IMR-90 (cell line): ENCODE measurements at regions not wholly inside any gene's neighbourhood (a gene's known extent, or its start where the extent isn't known, plus 50 kb on each side); places are given as distances from the start of the nearest gene placed in this dataset.

Experiments
- ATAC-seq: fragments of 200-7000 bp; cut with Tn5 transposase; 2 replicates; pipeline ENCODE4 v1.9.1; 2020; ENCODE audit warnings: low read depth, mild to moderate bottlenecking, moderate library complexity
- BruUV-seq: library from RNA; stranded (reverse); fragments of 400-500 nt; replicated peaks from 2 replicates; lab custom pipeline; 2021; lab: Mats Ljungman, UMichigan
- CTCF ChIA-PET: fragments of 300-600 bp; formaldehyde crosslinking; extraction: SDS; loops from one replicate; lab custom pipeline; 2021; ENCODE audit warnings: antibody characterized with exemption; lab: Yijun Ruan, JAX
- POLR2A ChIA-PET: fragments of 300-600 bp; sonication (Branson Sonifier 250); formaldehyde crosslinking; loops from one replicate; lab custom pipeline; 2022; ENCODE audit warnings: antibody characterized with exemption; ENCODE audit not compliant: unreplicated experiment; lab: Charles Lee
- DNase-seq: peaks from one replicate; pipeline ENCODE4 v3.0.0; 2013
- H2AFZ ChIP-seq: replicated peaks from 2 replicates; pipeline ENCODE3; 2013; ENCODE audit warnings: low read length, mild to moderate bottlenecking; ENCODE audit not compliant: poor library complexity
- H2AK5ac ChIP-seq: 2 replicates; pipeline ENCODE4 v1.6.1; 2013; ENCODE audit warnings: low read depth, low read length, inconsistent platforms
- H2AK9ac ChIP-seq: replicated peaks from 2 replicates; pipeline ENCODE3; 2013; ENCODE audit warnings: mild to moderate bottlenecking, low read depth, low read length, moderate library complexity; ENCODE audit not compliant: poor library complexity
- H2BK120ac ChIP-seq: 2 replicates; pipeline ENCODE4 v1.6.1; 2013; ENCODE audit warnings: low read depth, low read length, inconsistent platforms
- H2BK15ac ChIP-seq: 3 replicates; pipeline ENCODE4 v1.6.1; 2013; ENCODE audit warnings: low read depth, low read length, inconsistent platforms
- H2BK20ac ChIP-seq: 2 replicates; pipeline ENCODE4 v1.6.1; 2013; ENCODE audit warnings: low read depth, mild to moderate bottlenecking, inconsistent platforms, low read length, moderate library complexity
- H2BK5ac ChIP-seq: 2 replicates; pipeline ENCODE4 v1.6.1; 2013; ENCODE audit warnings: mild to moderate bottlenecking, low read depth, low read length, inconsistent platforms; ENCODE audit not compliant: poor library complexity, severe bottlenecking
- H3K14ac ChIP-seq: replicated peaks from 2 replicates; pipeline ENCODE4 v1.6.1; 2013; ENCODE audit warnings: low read depth, low read length, inconsistent platforms
- H3K18ac ChIP-seq: 2 replicates; pipeline ENCODE4 v1.6.1; 2013; ENCODE audit warnings: low read depth, low read length, control low read depth
- H3K23ac ChIP-seq: 2 replicates; pipeline ENCODE4 v1.6.1; 2013; ENCODE audit warnings: low read depth, low read length, inconsistent platforms
- H3K27ac ChIP-seq: 2 replicates; pipeline ENCODE4 v1.5.1; 2013; ENCODE audit warnings: mild to moderate bottlenecking, control low read depth, low read length; ENCODE audit not compliant: insufficient read depth
- H3K27me3 ChIP-seq: 2 replicates; pipeline ENCODE4 v1.6.1; 2013; ENCODE audit warnings: low read length; ENCODE audit not compliant: control insufficient read depth, insufficient read depth
- H3K36me3 ChIP-seq: 2 replicates; pipeline ENCODE4 v1.6.1; 2013; ENCODE audit warnings: low read length, mixed read lengths; ENCODE audit not compliant: control insufficient read depth, insufficient read depth
- H3K4ac ChIP-seq: 2 replicates; pipeline ENCODE4 v1.6.1; 2013; ENCODE audit warnings: low read depth, low read length, inconsistent platforms
- H3K4me1 ChIP-seq: 2 replicates; pipeline ENCODE4 v1.6.1; 2013; ENCODE audit warnings: low read length, mixed read lengths; ENCODE audit not compliant: control insufficient read depth, insufficient read depth
- H3K4me2 ChIP-seq: 2 replicates; pipeline ENCODE4 v1.6.1; 2013; ENCODE audit warnings: low read depth, mild to moderate bottlenecking, control low read depth, low read length, moderate library complexity
- H3K4me3 ChIP-seq: 2 replicates; pipeline ENCODE4 v1.5.1; 2013; ENCODE audit warnings: low read depth, mild to moderate bottlenecking, control low read depth, low read length, moderate library complexity; ENCODE audit not compliant: insufficient read depth
- H3K56ac ChIP-seq: 2 replicates; pipeline ENCODE4 v1.6.1; 2013; ENCODE audit warnings: low read length, inconsistent platforms; ENCODE audit not compliant: insufficient read depth; ENCODE audit errors: extremely low read depth
- H3K79me1 ChIP-seq, 2 experiments: 2 replicates each; pipeline ENCODE4 v1.6.1; 2013; ENCODE audit warnings: low read length in 2 of 2, inconsistent platforms in 1 of 2, low read depth in 1 of 2
- H3K9ac ChIP-seq: 2 replicates; pipeline ENCODE4 v1.6.1; 2013; ENCODE audit warnings: low read depth, low read length, control low read depth
- H3K9me1 ChIP-seq: 2 replicates; pipeline ENCODE4 v1.6.1; 2013; ENCODE audit warnings: low read length, inconsistent platforms; ENCODE audit not compliant: insufficient read depth
- H3K9me3 ChIP-seq: 2 replicates; pipeline ENCODE4 v1.6.1; 2013; ENCODE audit warnings: low read length; ENCODE audit not compliant: control insufficient read depth, insufficient read depth
- H4K20me1 ChIP-seq: 2 replicates; pipeline ENCODE4 v1.6.1; 2013; ENCODE audit warnings: low read length, inconsistent platforms; ENCODE audit not compliant: insufficient read depth
- H4K5ac ChIP-seq: 2 replicates; pipeline ENCODE4 v1.6.1; 2013; ENCODE audit warnings: mild to moderate bottlenecking, low read depth, low read length, control low read depth
- H4K8ac ChIP-seq, 2 experiments: 2 replicates each; pipeline ENCODE4 v1.6.1; 2013; ENCODE audit warnings: low read depth in 2 of 2, low read length in 2 of 2, control low read depth in 1 of 2, inconsistent platforms in 1 of 2
- H4K91ac ChIP-seq: 2 replicates; pipeline ENCODE4 v1.6.1; 2013; ENCODE audit warnings: low read depth, low read length, inconsistent platforms; ENCODE audit not compliant: insufficient read depth
- BHLHE40 ChIP-seq: fragments of 150-350 bp; IDR thresholded peaks from 2 replicates; pipeline ENCODE4 v1.6.1; 2016; ENCODE audit warnings: mild to moderate bottlenecking, low read depth, low read length
- CEBPB ChIP-seq: IDR thresholded peaks from 2 replicates; pipeline ENCODE4 v1.6.1; 2012; ENCODE audit warnings: low read depth, low read length, improper control_type of control experiment
- CHD1 ChIP-seq: IDR thresholded peaks from 2 replicates; pipeline ENCODE4 v1.6.1; 2012; ENCODE audit warnings: low read depth, low read length, improper control_type of control experiment
- CTCF ChIP-seq: conservative IDR thresholded peaks from 2 replicates; pipeline ENCODE4 v1.5.1; 2012; ENCODE audit warnings: mild to moderate bottlenecking, low read depth, low read length, improper control_type of control experiment
- FOS ChIP-seq: fragments of 150-350 bp; IDR thresholded peaks from 2 replicates; pipeline ENCODE4 v1.6.1; 2016; ENCODE audit warnings: low read depth, low read length
- MAFK ChIP-seq: IDR thresholded peaks from 2 replicates; pipeline ENCODE4 v1.6.1; 2012; ENCODE audit warnings: low read depth, low read length, improper control_type of control experiment
- MAZ ChIP-seq: IDR thresholded peaks from 2 replicates; pipeline ENCODE4 v1.6.1; 2012; ENCODE audit warnings: low read depth, mild to moderate bottlenecking, low read length, improper control_type of control experiment, moderate library complexity, borderline replicate concordance
- MXI1 ChIP-seq: IDR thresholded peaks from 2 replicates; pipeline ENCODE4 v1.6.1; 2012; ENCODE audit warnings: low read depth, mild to moderate bottlenecking, low read length, moderate library complexity, borderline replicate concordance
- NFE2L2 ChIP-seq: fragments of 150-350 bp; IDR thresholded peaks from 2 replicates; pipeline ENCODE4 v1.6.1; 2016; ENCODE audit warnings: low read depth, mild to moderate bottlenecking, low read length
- POLR2A ChIP-seq: IDR thresholded peaks from 2 replicates; pipeline ENCODE4 v1.6.1; 2012; ENCODE audit warnings: mild to moderate bottlenecking, low read depth, low read length
- RAD21 ChIP-seq: IDR thresholded peaks from 2 replicates; pipeline ENCODE4 v1.6.1; 2012; ENCODE audit warnings: low read length, improper control_type of control experiment
- RCOR1 ChIP-seq: IDR thresholded peaks from 2 replicates; pipeline ENCODE4 v1.6.1; 2012; ENCODE audit warnings: mild to moderate bottlenecking, low read length, improper control_type of control experiment; ENCODE audit not compliant: insufficient replicate concordance
- RFX5 ChIP-seq: IDR thresholded peaks from 2 replicates; pipeline ENCODE4 v1.8.0; 2012; ENCODE audit warnings: low read depth, mild to moderate bottlenecking, low read length, moderate library complexity
- SMC3 ChIP-seq: fragments of 150-350 bp; IDR thresholded peaks from 2 replicates; pipeline ENCODE4 v1.6.1; 2016; ENCODE audit warnings: low read depth, mild to moderate bottlenecking, antibody characterized with exemption, low read length, moderate library complexity
- USF2 ChIP-seq: fragments of 150-350 bp; IDR thresholded peaks from 2 replicates; pipeline ENCODE4 v1.6.1; 2017; ENCODE audit warnings: mild to moderate bottlenecking, antibody characterized with exemption, low read length, low read depth
- WGBS, 2 experiments: methylation state at CpG; one replicate each; pipeline versions ENCODE4 v1.1.5 to v1.1.7; 2013; ENCODE audit warnings: missing lambda C conversion rate in 2 of 2; ENCODE audit not compliant: insufficient read length in 1 of 2; ENCODE audit errors: extremely low coverage in 2 of 2; 5-methylcytosine and 5-hydroxymethylcytosine counted together
- dilution Hi-C: fragments of 300-500 bp; cut with HindIII; formaldehyde crosslinking; loops from one replicate; pipeline ENCODE4 v1.14.3; 2018; ENCODE audit warnings: low sequenced_read_pairs; ENCODE audit not compliant: unreplicated experiment
- in situ Hi-C: fragments of 300-500 bp; cut with MboI; formaldehyde crosslinking; loops from 3 replicates; pipeline ENCODE4 v1.14.3; 2019; ENCODE audit warnings: low sequenced_read_pairs, inconsistent platforms, mixed read lengths
- intact Hi-C: fragments of 100-400 bp; cut with micrococcal nuclease; formaldehyde crosslinking; loops from 2 replicates; pipeline ENCODE4 v1.10.0; 2022
- TF ChIP-seq, protein P1 (sequence below): fragments of 150-350 bp; IDR thresholded peaks from 2 replicates; pipeline ENCODE4 v1.6.1; 2016; ENCODE audit warnings: low read depth, mild to moderate bottlenecking, low read length, moderate library complexity, borderline replicate concordance

GRCh38 chr7:91571601-91572000, 307.4 kb downstream of the FZD1 start:
- H4K20me1 ChIP-seq: no peaks in the 10 kb centered on the region
- CTCF ChIA-PET: no interaction called here
- no peak overlapping the region for H3K9ac ChIP-seq
- ATAC-seq (no peak), DNase-seq (no peak)
- H3K23ac ChIP-seq: no peak overlapping the region
- no peak overlapping the region for H2AK9ac ChIP-seq
- POLR2A ChIA-PET: no interaction called here
- no peak overlapping the region for H2AK5ac ChIP-seq
- no peak overlapping the region for H2BK15ac ChIP-seq
- H2BK120ac ChIP-seq: no peak overlapping the region
- no peak overlapping the region for H2BK20ac ChIP-seq
- no peak overlapping the region for H3K56ac ChIP-seq
- WGBS, 2 experiments: no CpG with 5 or more reads among the region's 1 CpG
- H3K4me3 ChIP-seq: no peak overlapping the region
- TF ChIP-seq, protein P1, sequence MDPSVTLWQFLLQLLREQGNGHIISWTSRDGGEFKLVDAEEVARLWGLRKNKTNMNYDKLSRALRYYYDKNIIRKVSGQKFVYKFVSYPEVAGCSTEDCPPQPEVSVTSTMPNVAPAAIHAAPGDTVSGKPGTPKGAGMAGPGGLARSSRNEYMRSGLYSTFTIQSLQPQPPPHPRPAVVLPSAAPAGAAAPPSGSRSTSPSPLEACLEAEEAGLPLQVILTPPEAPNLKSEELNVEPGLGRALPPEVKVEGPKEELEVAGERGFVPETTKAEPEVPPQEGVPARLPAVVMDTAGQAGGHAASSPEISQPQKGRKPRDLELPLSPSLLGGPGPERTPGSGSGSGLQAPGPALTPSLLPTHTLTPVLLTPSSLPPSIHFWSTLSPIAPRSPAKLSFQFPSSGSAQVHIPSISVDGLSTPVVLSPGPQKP: no peak
- TF ChIP-seq NFE2L2: no peak
- TF ChIP-seq BHLHE40: no peak
- TF ChIP-seq MAFK: no peak
- TF ChIP-seq RFX5: no peak
- TF ChIP-seq CTCF: no peak
- TF ChIP-seq RAD21: no peak
- TF ChIP-seq USF2: no peak
- TF ChIP-seq CHD1: no peak
- no peak for TF ChIP-seq SMC3
- no peak for TF ChIP-seq POLR2A
- TF ChIP-seq FOS: no peak
- TF ChIP-seq RCOR1: no peak
- TF ChIP-seq CEBPB: no peak
- TF ChIP-seq MAZ: no peak
- TF ChIP-seq MXI1: no peak
- H3K79me1 ChIP-seq: no peaks in the 10 kb centered on the region
- no peaks in the 10 kb centered on the region for H3K9me1 ChIP-seq
- no peak overlapping the region for H3K18ac ChIP-seq
- dilution Hi-C loops (no loop called here), in situ Hi-C loops (no loop called here), intact Hi-C loops (no loop called here)
- no peak overlapping the region for H2AFZ ChIP-seq
- H3K14ac ChIP-seq: no peak overlapping the region
- H4K5ac ChIP-seq: no peak overlapping the region
- H3K4ac ChIP-seq: no peak overlapping the region
- H3K4me1 ChIP-seq: no peaks in the 10 kb centered on the region
- no peaks in the 10 kb centered on the region for H3K9me3 ChIP-seq
- no peaks in the 10 kb centered on the region; the same call in 1 of the 2 replicates for H3K27me3 ChIP-seq
- no peaks in the 10 kb centered on the region for H3K36me3 ChIP-seq
- BruUV-seq: no TSS peak
- no peak overlapping the region for H4K91ac ChIP-seq
- H2BK5ac ChIP-seq: no peak overlapping the region
- H3K27ac ChIP-seq: no peak overlapping the region
- no peak overlapping the region for H4K8ac ChIP-seq
- no peak overlapping the region for H3K4me2 ChIP-seq
